ENCODE measurements at regions not wholly inside any gene's neighbourhood (a gene's known extent, or its start where the extent isn't known, plus 50 kb on each side); places are given as distances from the start of the nearest gene placed in this dataset.
"Not testable (repeated sequence)": the region's sequence is repeated elsewhere in the genome, so short reads cannot be mapped to it uniquely, and the experiment has no call there.

- Histone ChIP-seq H3K27me3 (no peaks in the 10 kb centered on the region), H3K4me1 (no peaks in the 10 kb centered on the region), H3K9me3 (no peaks in the 10 kb centered on the region), H3K36me3 (no peaks in the 10 kb centered on the region), H3K27ac (no peak overlapping the region), H3K4me3 (replicated peaks in 1 of 3) (no peak overlapping the region)
- TF ChIP-seq POLR2A (IDR thresholded peaks at IDR 0.05), result no peak
- no peak for TF ChIP-seq CTCF (IDR thresholded peaks at IDR 0.05)
- no peak for DNase-seq
- intact Hi-C loops (cut with DNase I), result no loop called here
These were observed 1169.4 kb upstream of the CELF2 start for GRCh38 chr10:9848278-9848677.

GRCh38 chr10:9848981-9849380 lies 1168.7 kb upstream of the CELF2 start:
- no peak for DNase-seq
- 88 to 89% methylated on average over 2 of the region's 2 CpGs for WGBS, 2 donors
- H3K4me1 ChIP-seq, result no peaks in the 10 kb centered on the region
- intact Hi-C loops (cut with DNase I), result no loop called here
- no peaks in the 10 kb centered on the region for H3K27me3 ChIP-seq
- H3K27ac ChIP-seq, result no peak overlapping the region
- no peaks in the 10 kb centered on the region for H3K36me3 ChIP-seq
- TF ChIP-seq CTCF (IDR thresholded peaks at IDR 0.05) (no peak), POLR2A (IDR thresholded peaks at IDR 0.05) (no peak)
- no peak overlapping the region for H3K4me3 ChIP-seq (replicated peaks in 1 of 3)
- H3K9me3 ChIP-seq, result no peaks in the 10 kb centered on the region

- Histone ChIP-seq H3K4me1 (no peaks in the 10 kb centered on the region), H3K9me3 (no peaks in the 10 kb centered on the region), H3K4me3 (replicated peaks in 1 of 3) (no peak overlapping the region), H3K27me3 (no peaks in the 10 kb centered on the region), H3K36me3 (no peaks in the 10 kb centered on the region), H3K27ac (no peak overlapping the region)
- no peak for DNase-seq
- TF ChIP-seq POLR2A (IDR thresholded peaks at IDR 0.05) (no peak), CTCF (IDR thresholded peaks at IDR 0.05) (no peak)
- intact Hi-C loops (cut with DNase I), result no loop called here
- 76 to 80% methylated on average over 3 of the region's 3 CpGs for WGBS, 2 donors
These were observed 1167.3 kb upstream of the CELF2 start for GRCh38 chr10:9850415-9850814.

DNA sequence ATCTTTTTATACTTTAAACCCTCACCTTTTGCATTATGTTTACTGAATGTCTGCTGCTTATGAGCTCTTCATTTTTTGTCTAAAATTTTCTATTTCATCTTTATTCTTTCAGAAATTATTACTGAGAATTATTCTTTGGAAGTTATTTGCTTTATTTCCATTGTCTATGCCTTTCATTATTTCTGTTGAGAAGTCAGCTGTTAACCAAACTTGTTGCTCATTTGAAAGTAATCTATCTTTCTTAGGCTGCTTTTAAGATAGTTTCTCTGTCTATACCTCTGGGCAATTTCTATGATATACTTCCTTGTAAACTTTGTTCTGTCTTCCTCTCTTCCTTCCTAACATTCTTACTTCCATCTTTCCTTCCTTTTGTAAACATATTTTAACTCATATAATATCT lies 1165.9 kb upstream of the CELF2 start:
- no peaks in the 10 kb centered on the region for H3K4me1 ChIP-seq
- H3K36me3 ChIP-seq, result no peaks in the 10 kb centered on the region
- DNase-seq, result no peak
- no peak for TF ChIP-seq CTCF (IDR thresholded peaks at IDR 0.05)
- no peak for TF ChIP-seq POLR2A (IDR thresholded peaks at IDR 0.05)
- no peaks in the 10 kb centered on the region for H3K27me3 ChIP-seq
- H3K9me3 ChIP-seq, result no peaks in the 10 kb centered on the region
- no peak overlapping the region for H3K27ac ChIP-seq
- H3K4me3 ChIP-seq (replicated peaks in 1 of 3), result no peak overlapping the region
- intact Hi-C loops (cut with DNase I), result no loop called here

DNA sequence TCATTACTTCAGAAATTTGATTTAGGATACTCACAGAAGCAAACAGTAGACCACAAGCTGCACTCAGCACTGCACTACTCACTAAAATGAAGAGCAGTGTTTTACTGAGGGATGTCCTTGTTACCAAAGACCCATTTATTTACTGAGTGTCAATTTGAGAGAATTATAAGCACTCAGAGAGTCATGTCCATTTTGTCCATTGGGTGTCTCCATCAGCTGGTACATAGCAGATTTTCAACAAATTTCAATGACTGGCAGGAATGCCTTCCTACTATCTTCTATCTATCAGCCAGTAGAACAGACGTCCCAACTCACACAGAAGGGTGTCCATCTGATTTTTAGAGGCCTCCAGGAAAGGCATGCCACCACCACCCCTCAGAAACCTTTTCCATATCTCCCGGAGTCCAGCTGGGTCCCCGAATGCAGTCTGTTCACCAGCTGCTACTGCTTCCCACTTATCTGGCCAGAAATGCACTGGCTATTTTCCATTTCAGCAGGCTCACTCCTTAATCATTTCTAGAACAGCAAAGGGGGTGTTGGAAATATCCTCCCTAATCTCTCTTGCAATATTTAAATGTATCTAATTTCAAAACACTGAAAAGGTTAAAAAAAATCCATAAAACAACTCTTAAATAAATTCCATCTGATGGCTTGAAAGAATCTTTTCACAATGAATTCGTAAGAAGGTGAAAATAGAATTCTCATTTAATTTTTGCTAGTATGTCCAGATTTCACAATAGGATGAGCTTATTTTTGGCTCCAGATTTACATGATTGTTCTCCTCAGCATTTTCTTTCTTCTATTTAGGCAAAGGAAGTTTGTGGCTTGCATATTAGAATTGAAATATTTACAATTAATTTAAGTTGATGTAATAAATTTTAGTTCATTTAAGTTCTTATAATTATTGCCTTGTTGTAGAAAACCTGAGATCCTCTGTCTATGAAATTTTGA lies 1164.0 kb upstream of the CELF2 start:
- Histone ChIP-seq H3K27ac (no peak overlapping the region), H3K27me3 (no peaks in the 10 kb centered on the region), H3K36me3 (no peaks in the 10 kb centered on the region), H3K4me3 (replicated peaks in 1 of 3) (no peak overlapping the region), H3K9me3 (no peaks in the 10 kb centered on the region), H3K4me1 (no peaks in the 10 kb centered on the region)
- intact Hi-C loops (cut with DNase I), result no loop called here
- no peak for DNase-seq
- WGBS, 2 donors, result 70 to 71% methylated on average over 4 of the region's 4 CpGs
- TF ChIP-seq CTCF (IDR thresholded peaks at IDR 0.05) (no peak), POLR2A (IDR thresholded peaks at IDR 0.05) (no peak)

DNA sequence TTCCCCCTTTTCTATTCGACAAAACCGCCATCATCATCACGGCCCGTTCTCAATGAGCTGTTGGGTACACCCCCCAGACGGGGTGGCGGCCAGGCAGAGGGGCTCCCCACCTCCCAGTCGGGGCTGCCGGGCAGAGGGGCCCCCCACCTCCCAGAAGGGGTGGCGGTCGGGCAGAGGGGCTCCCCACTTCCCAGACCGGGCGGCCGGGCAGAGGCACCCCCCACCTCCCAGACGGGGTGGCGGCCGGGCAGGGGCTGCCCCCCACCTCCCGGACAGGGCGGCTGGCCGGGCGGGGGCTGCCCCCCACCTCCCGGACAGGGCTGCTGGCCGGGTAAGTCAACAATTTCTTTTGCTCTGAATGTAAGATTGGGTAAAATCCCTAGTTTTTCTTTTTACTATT lies 1162.2 kb upstream of the CELF2 start:
- 89 to 93% methylated on average over 17 to 20 of the region's 22 CpGs for WGBS, 2 donors
- H3K4me1 ChIP-seq; H3K9me3 ChIP-seq; intact Hi-C loops (cut with DNase I); DNase-seq; H3K4me3 ChIP-seq (replicated peaks in 1 of 3); H3K36me3 ChIP-seq; H3K27ac ChIP-seq; H3K27me3 ChIP-seq: not testable (repeated sequence)

Measured in thyroid gland (tissue), 4 donors.